ENCODE measurements at regions not wholly inside any gene's neighbourhood (a gene's known extent, or its start where the extent isn't known, plus 50 kb on each side); places are given as distances from the start of the nearest gene placed in this dataset.
"Not testable (repeated sequence)": the region's sequence is repeated elsewhere in the genome, so short reads cannot be mapped to it uniquely, and the experiment has no call there.

GRCh38 chr15:21174761-21175160, 265.5 kb downstream of the POTEB3 start:
- not testable (repeated sequence) for H3K4me1 ChIP-seq (ENCODE audit: control insufficient read depth in 5 of 5, insufficient read depth in 5 of 5, low read length in 5 of 5); H3K36me3 ChIP-seq (ENCODE audit: control insufficient read depth in 4 of 4, insufficient read depth in 4 of 4, low read length in 4 of 4); H3K9ac ChIP-seq (ENCODE audit: insufficient read depth in 1 of 2, low read length in 2 of 2); H3K27me3 ChIP-seq (ENCODE audit: control insufficient read depth in 3 of 3, insufficient read depth in 3 of 3, low read length in 2 of 3); ATAC-seq (ENCODE audit: insufficient read depth, low FRiP score); H3K9me3 ChIP-seq (ENCODE audit: control insufficient read depth in 4 of 4, insufficient read depth in 3 of 4, low read length in 3 of 4); H3K27ac ChIP-seq (ENCODE audit: low read depth in 1 of 2, low read length in 1 of 2); H3K4me3 ChIP-seq; DNase-seq
- 62 to 77% methylated on average over 28 to 36 of the region's 36 CpGs for WGBS, 2 donors

DNA sequence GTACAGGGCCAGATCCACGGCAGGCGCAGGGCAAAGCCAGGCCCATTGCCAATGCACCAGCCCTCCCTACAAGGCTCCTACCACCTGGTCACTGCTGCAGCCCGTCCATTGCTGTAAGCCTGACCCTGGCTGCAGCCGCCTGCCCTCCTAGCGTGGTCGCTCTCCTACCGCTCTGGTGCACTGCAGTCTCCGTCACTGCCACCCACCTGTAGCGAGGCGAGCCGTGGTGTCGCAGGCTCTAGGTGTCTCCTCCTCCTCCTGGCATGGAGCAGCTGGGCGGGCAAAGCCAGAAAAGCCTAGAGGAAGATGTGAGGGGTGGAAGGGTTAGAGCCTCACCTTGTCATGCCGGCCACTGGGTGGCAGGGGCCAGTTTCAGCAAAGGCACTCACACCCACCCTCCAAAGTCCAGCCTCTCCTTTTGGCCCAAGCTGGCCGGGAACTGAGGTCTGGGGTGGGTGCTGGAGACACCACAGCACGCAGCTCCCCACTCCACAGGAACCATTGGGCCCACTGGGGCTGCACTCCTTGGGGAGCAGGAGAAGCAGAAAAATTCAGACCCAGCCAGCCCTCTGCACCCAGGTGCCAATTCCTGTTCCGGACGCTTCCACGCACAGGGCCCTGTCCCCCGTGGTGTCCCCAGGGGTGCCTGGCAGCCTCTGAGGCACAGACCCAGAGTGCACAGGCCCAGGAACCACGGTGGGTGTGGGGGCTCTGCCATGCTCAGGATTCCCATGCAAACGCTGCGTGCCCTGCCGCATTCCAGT, 285.3 kb upstream of the POTEB2 start:
- ATAC-seq (ENCODE audit: insufficient read depth, low FRiP score); H3K4me1 ChIP-seq (ENCODE audit: control insufficient read depth in 5 of 5, insufficient read depth in 5 of 5, low read length in 5 of 5); H3K9ac ChIP-seq (ENCODE audit: insufficient read depth in 1 of 2, low read length in 2 of 2); H3K9me3 ChIP-seq (ENCODE audit: control insufficient read depth in 4 of 4, insufficient read depth in 3 of 4, low read length in 3 of 4); H3K27me3 ChIP-seq (ENCODE audit: control insufficient read depth in 3 of 3, insufficient read depth in 3 of 3, low read length in 2 of 3); H3K4me3 ChIP-seq; H3K27ac ChIP-seq (ENCODE audit: low read depth in 1 of 2, low read length in 1 of 2); H3K36me3 ChIP-seq (ENCODE audit: control insufficient read depth in 4 of 4, insufficient read depth in 4 of 4, low read length in 4 of 4): not testable (repeated sequence)
- 96 to 97% methylated on average over 12 to 17 of the region's 24 CpGs for WGBS, 2 donors
- peak in 1 of 3 donors; percentile 8 for DNase-seq

DNA sequence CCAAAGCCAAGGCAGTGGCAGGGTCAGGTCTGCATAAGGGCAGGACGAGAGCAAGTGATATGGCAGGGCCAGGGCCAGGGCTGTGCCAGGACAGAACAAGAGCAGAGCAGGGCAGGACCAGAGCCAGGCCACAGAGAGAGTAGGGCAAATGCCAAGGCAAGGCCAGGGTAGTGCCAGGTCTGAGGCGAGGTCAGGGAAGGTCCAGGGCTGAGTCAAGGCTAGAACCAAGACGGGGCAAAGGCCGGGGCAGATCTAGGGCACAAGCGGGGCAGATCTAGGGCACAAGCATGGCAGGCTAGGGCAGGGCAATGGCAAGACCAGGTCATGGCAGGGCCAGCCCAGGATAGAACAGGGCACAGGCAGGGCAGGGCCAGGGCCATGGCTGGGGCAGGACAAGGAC, 282.0 kb upstream of the POTEB2 start:
- not testable (repeated sequence) for ATAC-seq (ENCODE audit: insufficient read depth, low FRiP score); H3K4me1 ChIP-seq (ENCODE audit: control insufficient read depth in 5 of 5, insufficient read depth in 5 of 5, low read length in 5 of 5); H3K9ac ChIP-seq (ENCODE audit: insufficient read depth in 1 of 2, low read length in 2 of 2); H3K9me3 ChIP-seq (ENCODE audit: control insufficient read depth in 4 of 4, insufficient read depth in 3 of 4, low read length in 3 of 4); H3K27me3 ChIP-seq (ENCODE audit: control insufficient read depth in 3 of 3, insufficient read depth in 3 of 3, low read length in 2 of 3); DNase-seq; H3K27ac ChIP-seq (ENCODE audit: low read depth in 1 of 2, low read length in 1 of 2); H3K36me3 ChIP-seq (ENCODE audit: control insufficient read depth in 4 of 4, insufficient read depth in 4 of 4, low read length in 4 of 4); H3K4me3 ChIP-seq
- WGBS, 2 donors, result 88 to 90% methylated on average over 4 of the region's 5 CpGs

DNA sequence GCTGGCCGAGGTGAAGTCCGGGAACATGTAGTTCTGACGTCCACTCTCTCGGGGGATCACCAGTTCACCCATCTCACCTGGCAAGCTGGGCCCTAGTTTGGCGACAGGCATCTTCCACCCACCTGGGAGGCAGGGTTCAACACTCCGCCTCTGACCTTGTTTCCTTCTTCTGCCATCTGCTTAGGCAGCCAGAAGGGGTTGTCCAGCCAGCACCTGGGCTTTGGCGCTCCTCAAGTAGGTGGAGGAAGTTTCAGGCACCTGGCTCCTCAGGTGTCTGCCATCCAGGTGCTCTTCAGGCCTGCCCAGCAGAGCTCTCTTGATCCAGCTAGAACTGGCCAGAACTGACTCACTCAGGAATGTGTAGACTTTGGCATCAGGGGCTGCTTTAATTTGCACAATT, 267.8 kb upstream of the POTEB2 start:
- not testable (repeated sequence) for H3K4me1 ChIP-seq (ENCODE audit: control insufficient read depth in 5 of 5, insufficient read depth in 5 of 5, low read length in 5 of 5); H3K9ac ChIP-seq (ENCODE audit: insufficient read depth in 1 of 2, low read length in 2 of 2); H3K27me3 ChIP-seq (ENCODE audit: control insufficient read depth in 3 of 3, insufficient read depth in 3 of 3, low read length in 2 of 3); DNase-seq; H3K9me3 ChIP-seq (ENCODE audit: control insufficient read depth in 4 of 4, insufficient read depth in 3 of 4, low read length in 3 of 4); H3K27ac ChIP-seq (ENCODE audit: low read depth in 1 of 2, low read length in 1 of 2); H3K36me3 ChIP-seq (ENCODE audit: control insufficient read depth in 4 of 4, insufficient read depth in 4 of 4, low read length in 4 of 4); H3K4me3 ChIP-seq; ATAC-seq (ENCODE audit: insufficient read depth, low FRiP score)
- no CpG with 5 or more reads among the region's 7 CpGs for WGBS, 2 donors

DNA sequence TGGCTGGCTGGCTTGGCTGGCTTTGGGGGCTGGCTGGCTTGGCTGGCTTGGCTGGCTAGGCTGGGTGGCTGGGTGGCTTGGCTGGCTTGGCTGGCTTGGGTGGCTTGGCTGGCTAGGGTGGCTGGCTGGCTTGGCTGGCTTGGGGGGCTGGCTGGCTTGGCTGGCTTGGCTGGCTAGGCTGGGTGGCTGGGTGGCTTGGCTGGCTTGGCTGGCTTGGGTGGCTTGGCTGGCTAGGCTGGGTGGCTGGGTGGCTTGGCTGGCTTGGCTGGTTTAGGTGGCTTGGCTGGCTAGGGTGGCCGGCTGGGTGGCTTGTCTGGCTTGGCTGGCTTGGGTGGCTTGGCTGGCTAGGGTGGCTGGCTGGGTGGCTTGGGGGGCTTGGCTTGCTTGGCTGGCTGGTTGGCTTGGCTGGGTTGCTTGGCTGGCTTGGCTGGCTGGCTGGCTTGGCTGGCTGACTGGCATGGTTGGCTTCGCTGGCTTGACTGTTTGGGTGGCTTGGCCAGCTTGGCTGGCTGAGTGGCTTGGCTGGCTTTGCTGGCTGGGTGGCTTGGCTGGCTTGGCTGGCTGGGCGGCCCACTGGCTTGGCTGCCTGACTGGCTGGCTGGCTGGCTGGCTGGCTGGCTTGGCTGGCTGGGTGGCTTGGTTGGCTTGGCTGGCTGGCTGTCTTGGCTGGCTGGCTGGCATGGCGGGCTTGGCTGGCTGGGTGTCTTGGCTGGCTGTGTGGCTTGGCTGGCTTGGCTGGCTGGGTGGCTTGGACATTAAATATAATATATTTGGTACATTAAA, 246.3 kb upstream of the POTEB2 start:
- WGBS, 2 donors, result 0% methylated on average over 1 of the region's 4 CpGs
- peak in 1 of 3 donors; percentile 3 for DNase-seq
- ATAC-seq (ENCODE audit: insufficient read depth, low FRiP score); H3K27ac ChIP-seq (ENCODE audit: low read depth in 1 of 2, low read length in 1 of 2); H3K36me3 ChIP-seq (ENCODE audit: control insufficient read depth in 4 of 4, insufficient read depth in 4 of 4, low read length in 4 of 4); H3K4me1 ChIP-seq (ENCODE audit: control insufficient read depth in 5 of 5, insufficient read depth in 5 of 5, low read length in 5 of 5); H3K27me3 ChIP-seq (ENCODE audit: control insufficient read depth in 3 of 3, insufficient read depth in 3 of 3, low read length in 2 of 3); H3K9me3 ChIP-seq (ENCODE audit: control insufficient read depth in 4 of 4, insufficient read depth in 3 of 4, low read length in 3 of 4); H3K9ac ChIP-seq (ENCODE audit: insufficient read depth in 1 of 2, low read length in 2 of 2); H3K4me3 ChIP-seq: not testable (repeated sequence)

DNA sequence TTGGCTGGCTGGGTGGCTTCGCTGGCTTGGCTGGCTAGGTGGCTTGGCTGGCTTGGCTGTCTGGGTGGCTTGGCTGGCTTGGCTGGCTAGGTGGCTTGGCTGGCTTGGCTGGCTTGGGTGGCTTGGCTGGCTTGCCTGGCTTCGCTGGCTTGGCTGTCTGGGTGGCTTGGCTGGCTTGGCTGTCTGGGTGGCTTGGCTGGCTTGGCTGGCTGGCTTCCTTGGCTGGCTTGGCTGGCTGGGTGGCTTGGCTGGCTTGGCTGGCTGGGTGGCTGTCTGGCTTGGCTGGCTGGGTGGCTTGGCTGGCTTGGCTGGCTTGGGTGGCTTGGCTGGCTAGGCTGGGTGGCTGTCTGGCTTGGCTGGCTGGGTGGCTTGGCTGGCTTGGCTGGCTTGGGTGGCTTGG, 245.7 kb upstream of the POTEB2 start:
- ATAC-seq (ENCODE audit: insufficient read depth, low FRiP score); H3K9me3 ChIP-seq (ENCODE audit: control insufficient read depth in 4 of 4, insufficient read depth in 3 of 4, low read length in 3 of 4); H3K4me3 ChIP-seq; H3K27ac ChIP-seq (ENCODE audit: low read depth in 1 of 2, low read length in 1 of 2); H3K27me3 ChIP-seq (ENCODE audit: control insufficient read depth in 3 of 3, insufficient read depth in 3 of 3, low read length in 2 of 3); H3K4me1 ChIP-seq (ENCODE audit: control insufficient read depth in 5 of 5, insufficient read depth in 5 of 5, low read length in 5 of 5); H3K9ac ChIP-seq (ENCODE audit: insufficient read depth in 1 of 2, low read length in 2 of 2); H3K36me3 ChIP-seq (ENCODE audit: control insufficient read depth in 4 of 4, insufficient read depth in 4 of 4, low read length in 4 of 4): not testable (repeated sequence)
- peak in 1 of 3 donors; percentile 14 for DNase-seq
- WGBS, 2 donors, result 73 to 81% methylated on average over 1 of the region's 2 CpGs

DNA sequence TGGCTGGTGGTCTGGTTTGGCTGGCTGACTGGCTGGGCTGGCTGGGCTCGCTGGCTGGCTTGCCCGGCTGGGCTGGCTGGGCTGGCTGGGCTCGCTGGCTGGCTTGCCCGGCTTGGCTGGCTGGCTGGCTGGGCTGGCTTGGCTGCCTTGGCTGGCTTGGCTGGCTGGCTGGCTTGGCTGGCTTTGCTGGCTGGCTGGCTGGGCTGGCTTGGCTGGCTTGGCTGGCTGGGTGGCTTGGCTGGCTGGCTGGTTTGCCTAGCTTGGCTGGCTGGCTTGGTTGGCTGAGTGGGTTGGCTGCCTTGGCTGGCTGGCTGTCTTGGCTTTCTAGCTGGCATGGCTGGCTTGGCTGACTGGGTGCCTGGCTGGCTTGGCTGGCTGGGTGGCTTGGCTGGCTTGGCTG, 245.1 kb upstream of the POTEB2 start:
- WGBS, 2 donors, result no CpG with 5 or more reads among the region's 4 CpGs
- H3K4me3 ChIP-seq; H3K4me1 ChIP-seq (ENCODE audit: control insufficient read depth in 5 of 5, insufficient read depth in 5 of 5, low read length in 5 of 5); H3K9ac ChIP-seq (ENCODE audit: insufficient read depth in 1 of 2, low read length in 2 of 2); DNase-seq; H3K36me3 ChIP-seq (ENCODE audit: control insufficient read depth in 4 of 4, insufficient read depth in 4 of 4, low read length in 4 of 4); H3K27me3 ChIP-seq (ENCODE audit: control insufficient read depth in 3 of 3, insufficient read depth in 3 of 3, low read length in 2 of 3); H3K27ac ChIP-seq (ENCODE audit: low read depth in 1 of 2, low read length in 1 of 2); ATAC-seq (ENCODE audit: insufficient read depth, low FRiP score); H3K9me3 ChIP-seq (ENCODE audit: control insufficient read depth in 4 of 4, insufficient read depth in 3 of 4, low read length in 3 of 4): not testable (repeated sequence)

DNA sequence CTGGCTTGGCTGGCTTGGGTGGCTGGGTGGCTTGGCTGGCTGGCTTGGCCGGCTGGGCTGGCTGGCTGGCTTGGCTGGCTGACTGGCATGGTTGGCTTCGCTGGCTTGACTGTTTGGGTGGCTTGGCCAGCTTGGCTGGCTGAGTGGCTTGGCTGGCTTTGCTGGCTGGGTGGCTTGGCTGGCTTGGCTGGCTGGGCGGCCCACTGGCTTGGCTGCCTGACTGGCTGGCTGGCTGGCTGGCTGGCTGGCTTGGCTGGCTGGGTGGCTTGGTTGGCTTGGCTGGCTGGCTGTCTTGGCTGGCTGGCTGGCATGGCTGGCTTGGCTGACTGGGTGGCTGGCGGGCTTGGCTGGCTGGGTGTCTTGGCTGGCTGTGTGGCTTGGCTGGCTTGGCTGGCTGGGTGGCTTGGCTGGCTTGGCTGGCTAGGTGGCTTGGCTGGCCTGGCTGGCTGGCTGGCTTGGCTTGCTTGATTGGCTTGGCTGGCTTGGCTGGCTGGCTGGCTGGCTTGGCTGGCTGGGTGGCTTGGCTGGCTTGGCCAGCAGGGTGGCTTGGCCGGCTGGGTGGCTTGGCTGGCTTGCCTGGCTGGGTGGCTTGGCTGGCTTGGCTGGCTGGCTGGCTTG, 244.2 kb upstream of the POTEB2 start:
- ATAC-seq (ENCODE audit: insufficient read depth, low FRiP score); DNase-seq; H3K9ac ChIP-seq (ENCODE audit: insufficient read depth in 1 of 2, low read length in 2 of 2); H3K4me3 ChIP-seq; H3K9me3 ChIP-seq (ENCODE audit: control insufficient read depth in 4 of 4, insufficient read depth in 3 of 4, low read length in 3 of 4); H3K4me1 ChIP-seq (ENCODE audit: control insufficient read depth in 5 of 5, insufficient read depth in 5 of 5, low read length in 5 of 5); H3K36me3 ChIP-seq (ENCODE audit: control insufficient read depth in 4 of 4, insufficient read depth in 4 of 4, low read length in 4 of 4); H3K27ac ChIP-seq (ENCODE audit: low read depth in 1 of 2, low read length in 1 of 2); H3K27me3 ChIP-seq (ENCODE audit: control insufficient read depth in 3 of 3, insufficient read depth in 3 of 3, low read length in 2 of 3): not testable (repeated sequence)
- 54 to 63% methylated on average over 4 of the region's 5 CpGs for WGBS, 2 donors

Measured in lung (tissue), 9 donors.